AG09309 (cell line): ENCODE measurements at regions not wholly inside any gene's neighbourhood (a gene's known extent, or its start where the extent isn't known, plus 50 kb on each side); places are given as distances from the start of the nearest gene placed in this dataset.

Experiments
- DNase-seq: peaks from one replicate; pipeline ENCODE4 v3.0.0-alpha.2; 2010; ENCODE audit warnings: low read depth
- H3K4me3 ChIP-seq: 2 replicates; pipeline ENCODE4 v1.5.1; 2011; ENCODE audit warnings: mild to moderate bottlenecking, low read depth, low read length, moderate library complexity; ENCODE audit not compliant: control insufficient read depth
- TF ChIP-seq, protein P1 (sequence below): IDR thresholded peaks from 2 replicates; pipeline ENCODE4 v1.5.1; 2011; ENCODE audit warnings: mild to moderate bottlenecking, low read depth, low read length, inconsistent platforms; ENCODE audit not compliant: insufficient read depth, control insufficient read depth; ENCODE audit errors: missing control alignments

- no peak overlapping the region for H3K4me3 ChIP-seq
- peak; percentile 99 for DNase-seq
- TF ChIP-seq, protein P1, sequence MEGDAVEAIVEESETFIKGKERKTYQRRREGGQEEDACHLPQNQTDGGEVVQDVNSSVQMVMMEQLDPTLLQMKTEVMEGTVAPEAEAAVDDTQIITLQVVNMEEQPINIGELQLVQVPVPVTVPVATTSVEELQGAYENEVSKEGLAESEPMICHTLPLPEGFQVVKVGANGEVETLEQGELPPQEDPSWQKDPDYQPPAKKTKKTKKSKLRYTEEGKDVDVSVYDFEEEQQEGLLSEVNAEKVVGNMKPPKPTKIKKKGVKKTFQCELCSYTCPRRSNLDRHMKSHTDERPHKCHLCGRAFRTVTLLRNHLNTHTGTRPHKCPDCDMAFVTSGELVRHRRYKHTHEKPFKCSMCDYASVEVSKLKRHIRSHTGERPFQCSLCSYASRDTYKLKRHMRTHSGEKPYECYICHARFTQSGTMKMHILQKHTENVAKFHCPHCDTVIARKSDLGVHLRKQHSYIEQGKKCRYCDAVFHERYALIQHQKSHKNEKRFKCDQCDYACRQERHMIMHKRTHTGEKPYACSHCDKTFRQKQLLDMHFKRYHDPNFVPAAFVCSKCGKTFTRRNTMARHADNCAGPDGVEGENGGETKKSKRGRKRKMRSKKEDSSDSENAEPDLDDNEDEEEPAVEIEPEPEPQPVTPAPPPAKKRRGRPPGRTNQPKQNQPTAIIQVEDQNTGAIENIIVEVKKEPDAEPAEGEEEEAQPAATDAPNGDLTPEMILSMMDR = no peak
Observed at GRCh38 chr1:14486401-14487201, 111.9 kb upstream of the KAZN start.

DNA sequence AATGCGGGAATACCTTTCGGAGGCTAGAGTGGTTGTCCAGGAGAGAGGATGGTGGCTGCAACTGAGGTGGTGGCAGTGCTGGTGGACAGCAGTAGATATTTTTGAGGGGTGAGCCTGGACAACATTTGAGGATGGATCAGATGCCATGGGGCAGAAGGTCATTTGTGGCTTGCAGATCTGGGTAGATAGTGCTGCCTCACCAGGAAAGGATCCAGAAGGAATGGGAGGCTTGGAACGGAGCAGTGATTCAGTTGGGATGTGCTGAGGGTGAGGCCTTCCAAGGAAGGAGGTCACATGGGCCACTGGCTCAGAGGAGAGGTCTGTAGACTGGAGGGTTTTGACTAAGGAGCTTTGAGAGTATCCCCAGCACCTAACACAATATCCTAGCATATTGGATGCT, 110.8 kb upstream of the KAZN start:
- TF ChIP-seq, protein P1 = no peak
- DNase-seq = no peak

GRCh38 chr1:14494911-14495310, 103.6 kb upstream of the KAZN start:
- H3K4me3 ChIP-seq = no peak overlapping the region
- no peak for DNase-seq
- TF ChIP-seq, protein P1 = no peak

More for the DNA sequence above, 110.8 kb upstream of the KAZN start:
- no peak overlapping the region for H3K4me3 ChIP-seq

DNA sequence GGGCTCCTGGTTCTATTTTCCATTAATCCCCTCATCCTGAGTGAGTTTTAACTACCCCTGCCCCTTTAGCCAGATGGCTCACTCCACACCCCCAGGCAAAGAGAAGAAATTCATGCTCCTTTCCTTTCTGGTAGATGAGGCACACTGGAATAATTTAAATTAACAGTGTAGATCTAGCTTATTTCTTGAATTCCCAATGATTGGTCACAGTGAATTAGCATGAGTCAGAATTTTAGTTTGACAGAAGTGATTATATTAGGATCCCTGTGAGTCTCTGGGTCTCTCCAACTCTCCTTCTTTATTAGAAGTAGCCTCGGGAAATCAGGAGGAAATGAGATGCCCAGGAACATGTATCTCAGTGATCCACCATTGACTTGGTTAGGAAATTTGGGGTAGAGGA, 103.1 kb upstream of the KAZN start:
- no peak for DNase-seq
- H3K4me3 ChIP-seq = no peak overlapping the region
- TF ChIP-seq, protein P1 = no peak

DNA sequence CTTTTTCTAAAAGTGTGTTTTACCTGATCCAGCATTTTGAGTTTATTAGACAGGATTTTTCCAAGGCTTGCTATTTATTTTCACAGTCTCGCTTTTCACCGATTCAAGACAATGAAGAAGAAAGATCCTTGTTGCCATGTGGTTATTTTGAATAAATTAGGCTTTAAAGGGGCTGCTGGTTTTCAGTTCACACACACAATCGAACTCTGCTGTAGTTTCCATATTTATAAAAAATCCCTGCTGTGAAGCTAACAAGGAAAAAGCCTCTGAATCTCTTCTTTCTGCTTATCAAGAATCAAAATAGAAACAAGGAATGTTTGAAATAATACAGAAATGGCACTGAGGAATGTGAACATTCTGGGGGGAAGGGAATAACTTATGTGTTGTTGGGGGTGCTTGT, 102.5 kb upstream of the KAZN start:
- no peak for DNase-seq
- H3K4me3 ChIP-seq = no peak overlapping the region
- TF ChIP-seq, protein P1 = no peak

- no peak for DNase-seq
- H3K4me3 ChIP-seq = no peak overlapping the region
Observed at GRCh38 chr1:14498839-14499238, 99.6 kb upstream of the KAZN start.

More at GRCh38 chr1:14498839-14499238, 99.6 kb upstream of the KAZN start:
- TF ChIP-seq, protein P1 = no peak
